Parathyroid adenoma (tissue), 2 donors: ENCODE measurements at regions not wholly inside any gene's neighbourhood (a gene's known extent, or its start where the extent isn't known, plus 50 kb on each side); places are given as distances from the start of the nearest gene placed in this dataset.
A peak's percentile ranks its signal among the peaks of the same experiment; 100 is the strongest.

Source experiments
- H2AFZ ChIP-seq: fragments of 300-600 bp; sonication (generic); one replicate; pipeline ENCODE4 v1.7.0; 2017; ENCODE audit warnings: antibody characterized with exemption, mild to moderate bottlenecking
- H3K27ac ChIP-seq: fragments of 300-600 bp; sonication (generic); one replicate; pipeline ENCODE4 v1.7.0; 2017
- H3K27me3 ChIP-seq: fragments of 300-600 bp; sonication (generic); one replicate; pipeline ENCODE4 v1.7.0; 2017; ENCODE audit warnings: low read length; ENCODE audit not compliant: control insufficient read depth, insufficient read depth
- H3K36me3 ChIP-seq: fragments of 300-600 bp; sonication (generic); one replicate; pipeline ENCODE4 v1.7.0; 2017; ENCODE audit warnings: low read length; ENCODE audit not compliant: control insufficient read depth, insufficient read depth
- H3K4me1 ChIP-seq: fragments of 300-600 bp; sonication (generic); one replicate; pipeline ENCODE4 v1.7.0; 2017; ENCODE audit warnings: control low read depth
- H3K4me2 ChIP-seq: fragments of 300-600 bp; sonication (generic); one replicate; pipeline ENCODE4 v1.7.0; 2017; ENCODE audit warnings: low read length
- H3K4me3 ChIP-seq: fragments of 300-600 bp; sonication (generic); one replicate; pipeline ENCODE4 v1.7.0; 2017; ENCODE audit warnings: low read depth, low read length
- H3K79me2 ChIP-seq: fragments of 300-600 bp; sonication (generic); one replicate; pipeline ENCODE4 v1.7.0; 2017; ENCODE audit warnings: control low read depth
- H3K9ac ChIP-seq: fragments of 300-600 bp; sonication (generic); one replicate; pipeline ENCODE4 v1.7.0; 2017; ENCODE audit warnings: mild to moderate bottlenecking
- H3K9me3 ChIP-seq: fragments of 300-600 bp; sonication (generic); one replicate; pipeline ENCODE4 v1.7.0; 2017; ENCODE audit warnings: low read length; ENCODE audit not compliant: control insufficient read depth
- TF ChIP-seq, protein P1 (sequence below): fragments of 300-600 bp; sonication (generic); IDR thresholded peaks from one replicate; pipeline ENCODE4 v1.7.0; 2017; ENCODE audit warnings: antibody characterized with exemption, mild to moderate bottlenecking
- donor health status: primary hyperparathyroidism.

DNA sequence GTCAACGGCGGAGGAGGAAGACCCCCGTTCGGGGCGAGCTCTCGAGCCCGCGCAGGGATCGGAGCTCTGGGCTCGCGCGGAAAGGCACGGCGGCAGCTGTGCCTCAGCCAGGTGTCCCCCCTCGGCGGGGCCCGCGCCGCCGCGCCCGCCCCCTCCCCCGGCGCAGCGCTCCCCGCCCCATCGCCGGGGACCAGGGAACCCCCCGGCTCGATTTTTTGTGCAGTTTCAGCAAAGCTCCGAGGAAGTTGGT is 110.0 kb downstream of the KCNRG start:
- Histone ChIP-seq H3K79me2 (peaks cover 2% of the 10 kb centered on the region), H3K4me2 (peak overlapping the region; percentile 88), H3K9ac (peak overlapping the region; percentile 48), H3K4me3 (peak overlapping the region; percentile 85), H3K4me1 (peaks cover 3% of the 10 kb centered on the region), H3K36me3 (no peaks in the 10 kb centered on the region), H2AFZ (peak overlapping the region; percentile 78), H3K27me3 (peaks cover 8% of the 10 kb centered on the region), H3K27ac (peak overlapping the region; percentile 95), H3K9me3 (no peaks in the 10 kb centered on the region)
- TF ChIP-seq, protein P1, sequence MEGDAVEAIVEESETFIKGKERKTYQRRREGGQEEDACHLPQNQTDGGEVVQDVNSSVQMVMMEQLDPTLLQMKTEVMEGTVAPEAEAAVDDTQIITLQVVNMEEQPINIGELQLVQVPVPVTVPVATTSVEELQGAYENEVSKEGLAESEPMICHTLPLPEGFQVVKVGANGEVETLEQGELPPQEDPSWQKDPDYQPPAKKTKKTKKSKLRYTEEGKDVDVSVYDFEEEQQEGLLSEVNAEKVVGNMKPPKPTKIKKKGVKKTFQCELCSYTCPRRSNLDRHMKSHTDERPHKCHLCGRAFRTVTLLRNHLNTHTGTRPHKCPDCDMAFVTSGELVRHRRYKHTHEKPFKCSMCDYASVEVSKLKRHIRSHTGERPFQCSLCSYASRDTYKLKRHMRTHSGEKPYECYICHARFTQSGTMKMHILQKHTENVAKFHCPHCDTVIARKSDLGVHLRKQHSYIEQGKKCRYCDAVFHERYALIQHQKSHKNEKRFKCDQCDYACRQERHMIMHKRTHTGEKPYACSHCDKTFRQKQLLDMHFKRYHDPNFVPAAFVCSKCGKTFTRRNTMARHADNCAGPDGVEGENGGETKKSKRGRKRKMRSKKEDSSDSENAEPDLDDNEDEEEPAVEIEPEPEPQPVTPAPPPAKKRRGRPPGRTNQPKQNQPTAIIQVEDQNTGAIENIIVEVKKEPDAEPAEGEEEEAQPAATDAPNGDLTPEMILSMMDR: no peak

DNA sequence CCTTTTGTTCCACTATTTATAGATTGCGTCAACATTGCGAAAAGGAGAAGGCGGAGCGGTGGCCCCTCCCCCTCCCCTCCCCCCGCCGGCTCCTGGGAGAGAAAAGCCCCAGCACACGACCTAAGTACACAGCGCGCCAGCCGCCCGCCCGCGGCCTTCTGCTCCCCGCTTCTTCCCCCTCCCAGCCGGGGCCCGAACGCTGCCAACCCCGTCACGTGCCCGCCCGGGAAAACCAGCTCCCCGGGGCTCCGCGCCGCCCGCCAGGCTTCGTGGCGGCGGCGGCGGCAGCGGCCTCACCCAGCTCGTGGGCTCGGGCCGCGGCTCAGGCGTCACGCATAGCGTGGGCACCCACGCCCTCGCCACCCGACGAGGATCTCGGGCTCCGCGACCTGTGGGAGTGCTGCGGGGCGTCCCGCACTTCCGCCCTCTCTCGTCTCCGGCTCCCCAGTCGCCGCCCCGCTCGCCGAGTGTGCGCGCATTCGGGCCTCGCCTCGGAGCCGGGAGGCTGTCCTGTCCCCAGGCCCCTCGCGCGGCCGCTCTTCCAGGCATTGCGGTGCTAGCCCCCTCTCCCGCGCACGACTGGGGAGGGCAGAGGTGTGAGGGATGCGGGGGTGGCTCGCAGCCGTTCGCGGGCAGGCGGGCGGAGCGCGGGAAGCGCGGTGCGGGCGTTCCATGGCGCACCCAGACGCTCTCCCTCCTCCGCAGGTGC is 110.5 kb downstream of the KCNRG start:
- Histone ChIP-seq H3K4me1 (peaks cover 3% of the 10 kb centered on the region), H3K27ac (peak overlapping the region; percentile 95)

DNA sequence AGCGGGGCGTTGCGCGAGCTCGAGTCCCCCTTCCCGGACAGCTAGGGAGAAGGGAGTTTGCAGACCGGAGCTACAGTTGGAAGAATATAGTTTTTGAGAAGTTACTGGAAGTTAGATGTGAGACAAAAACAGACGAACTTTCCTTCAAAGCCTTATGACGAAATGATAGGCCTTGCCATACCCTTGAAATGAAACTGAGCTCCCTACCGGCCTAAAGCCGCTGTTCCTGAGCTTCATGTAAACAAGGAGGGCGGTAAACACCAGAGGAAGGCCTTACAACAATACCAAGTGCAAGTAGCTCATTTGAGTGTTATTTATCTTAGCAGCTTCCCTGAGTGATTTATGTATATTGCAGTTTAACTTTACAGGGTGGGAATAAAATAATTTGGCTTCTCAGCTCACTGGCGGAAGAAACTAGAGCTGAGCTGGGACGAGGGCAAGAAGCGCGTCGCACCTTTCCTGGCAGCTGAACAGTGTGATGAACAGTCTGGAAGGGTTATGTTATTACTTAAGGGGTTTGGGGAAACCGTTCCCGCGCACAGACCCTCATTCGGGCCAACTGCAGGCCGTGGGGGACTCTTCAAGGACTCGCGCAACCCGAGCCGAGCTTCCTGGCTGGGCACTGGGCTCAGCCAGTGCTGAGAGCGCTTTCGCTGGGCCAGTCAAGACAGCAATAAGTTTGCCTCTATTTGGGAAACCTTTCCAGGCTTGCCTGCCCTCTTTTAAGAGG is 111.2 kb downstream of the KCNRG start:
- Histone ChIP-seq H3K79me2 (no peaks in the 10 kb centered on the region), H3K36me3 (no peaks in the 10 kb centered on the region), H3K4me2 (peak overlapping the region; percentile 88), H3K4me3 (peak overlapping the region; percentile 85), H2AFZ (peak overlapping the region; percentile 78), H3K4me1 (peaks cover 3% of the 10 kb centered on the region), H3K9ac (peak overlapping the region; percentile 20), H3K9me3 (no peaks in the 10 kb centered on the region), H3K27ac (peak overlapping the region; percentile 95), H3K27me3 (peaks cover 8% of the 10 kb centered on the region)
- TF ChIP-seq, protein P1: no peak

More for the DNA sequence above, 110.5 kb downstream of the KCNRG start:
- TF ChIP-seq, protein P1: no peak
- Histone ChIP-seq H3K4me3 (peak overlapping the region; percentile 85), H3K36me3 (no peaks in the 10 kb centered on the region), H2AFZ (peak overlapping the region; percentile 78), H3K9me3 (no peaks in the 10 kb centered on the region), H3K79me2 (peaks cover under 1% of the 10 kb centered on the region), H3K9ac (peak overlapping the region; percentile 20), H3K27me3 (peaks cover 8% of the 10 kb centered on the region), H3K4me2 (peak overlapping the region; percentile 88)

DNA sequence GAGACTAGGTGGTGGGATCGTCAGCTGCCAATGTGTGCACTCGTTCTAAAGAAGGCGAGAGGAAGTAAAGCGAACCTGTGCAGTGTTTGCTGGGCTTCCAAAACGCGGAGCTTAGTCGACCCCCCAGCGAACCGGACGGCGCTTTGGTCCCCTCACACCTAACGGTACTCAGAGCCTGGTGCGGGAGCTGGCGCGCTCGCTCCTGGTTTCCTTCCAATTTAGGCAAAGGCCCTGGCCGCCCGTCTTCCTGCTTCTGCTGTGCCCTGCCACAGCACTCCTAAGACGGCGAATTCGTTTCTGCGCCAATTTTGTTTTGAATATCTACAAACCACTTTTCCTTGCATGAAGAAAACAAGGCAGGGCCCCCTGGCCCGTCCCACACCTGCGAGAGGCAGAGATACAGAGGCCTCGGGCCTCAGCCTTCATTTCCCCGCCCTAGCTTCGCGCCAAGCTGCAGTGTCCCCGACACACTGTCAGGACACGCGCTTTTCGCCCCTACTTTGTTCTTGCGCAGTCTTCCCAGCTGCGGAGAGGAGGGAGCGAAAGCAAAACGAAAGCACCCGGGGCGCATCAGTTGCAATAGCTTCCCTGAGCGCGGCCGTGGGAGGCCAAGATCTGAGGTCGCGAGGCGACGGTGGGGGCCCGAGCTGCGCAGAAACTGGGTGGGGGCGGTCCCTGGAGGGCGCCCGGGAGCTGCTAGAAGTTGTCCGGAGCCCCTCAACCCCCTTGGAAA is 111.9 kb downstream of the KCNRG start:
- H3K9ac ChIP-seq: no peak overlapping the region
- H2AFZ ChIP-seq: peak overlapping the region; percentile 53
- peak overlapping the region; percentile 88 for H3K4me2 ChIP-seq
- H3K4me3 ChIP-seq: peak overlapping the region; percentile 20
- no peaks in the 10 kb centered on the region for H3K9me3 ChIP-seq
- peaks cover 3% of the 10 kb centered on the region for H3K4me1 ChIP-seq
- TF ChIP-seq, protein P1: no peak
- no peaks in the 10 kb centered on the region for H3K36me3 ChIP-seq
- no peaks in the 10 kb centered on the region for H3K79me2 ChIP-seq
- H3K27ac ChIP-seq: peak overlapping the region; percentile 95
- peaks cover 8% of the 10 kb centered on the region for H3K27me3 ChIP-seq
